GM12874 (cell line): ENCODE measurements at regions not wholly inside any gene's neighbourhood (a gene's known extent, or its start where the extent isn't known, plus 50 kb on each side); places are given as distances from the start of the nearest gene placed in this dataset.

Source experiments
- CTCF ChIP-seq: IDR thresholded peaks from 2 replicates; pipeline ENCODE4 v1.5.1; 2011; ENCODE audit warnings: low read depth, mild to moderate bottlenecking, control low read depth, low read length, moderate library complexity; ENCODE audit not compliant: insufficient read depth

GRCh38 chr15:59814409-59814808, 125.3 kb upstream of the BNIP2 start:
- no peak for TF ChIP-seq CTCF

- no peak for TF ChIP-seq CTCF
Observed at GRCh38 chr15:59812889-59813288, 123.8 kb upstream of the BNIP2 start.

- TF ChIP-seq CTCF = no peak
Observed at GRCh38 chr15:59812250-59812870, 123.2 kb upstream of the BNIP2 start.

- no peak for TF ChIP-seq CTCF
Observed at GRCh38 chr15:59801649-59802048, 112.5 kb upstream of the BNIP2 start.

GRCh38 chr15:59798605-59798917, 109.4 kb upstream of the BNIP2 start:
- TF ChIP-seq CTCF = no peak

- TF ChIP-seq CTCF = no peak
Observed at GRCh38 chr15:59797756-59798604, 108.9 kb upstream of the BNIP2 start.

GRCh38 chr15:59794229-59794886, 105.2 kb upstream of the BNIP2 start:
- no peak for TF ChIP-seq CTCF
